ENCODE measurements at regions not wholly inside any gene's neighbourhood (a gene's known extent, or its start where the extent isn't known, plus 50 kb on each side); places are given as distances from the start of the nearest gene placed in this dataset.

- peak overlapping the region; percentile 52 to 76 (median 62) for H3K27ac ChIP-seq
- peak; percentile 86 for ATAC-seq
- no peak overlapping the region for H3K4me3 ChIP-seq
- no peaks in the 10 kb centered on the region for H3K9me3 ChIP-seq
- TF ChIP-seq POLR2AphosphoS5 (IDR thresholded peaks at IDR 0.05), result peak; percentile 60
- TF ChIP-seq, protein P1, sequence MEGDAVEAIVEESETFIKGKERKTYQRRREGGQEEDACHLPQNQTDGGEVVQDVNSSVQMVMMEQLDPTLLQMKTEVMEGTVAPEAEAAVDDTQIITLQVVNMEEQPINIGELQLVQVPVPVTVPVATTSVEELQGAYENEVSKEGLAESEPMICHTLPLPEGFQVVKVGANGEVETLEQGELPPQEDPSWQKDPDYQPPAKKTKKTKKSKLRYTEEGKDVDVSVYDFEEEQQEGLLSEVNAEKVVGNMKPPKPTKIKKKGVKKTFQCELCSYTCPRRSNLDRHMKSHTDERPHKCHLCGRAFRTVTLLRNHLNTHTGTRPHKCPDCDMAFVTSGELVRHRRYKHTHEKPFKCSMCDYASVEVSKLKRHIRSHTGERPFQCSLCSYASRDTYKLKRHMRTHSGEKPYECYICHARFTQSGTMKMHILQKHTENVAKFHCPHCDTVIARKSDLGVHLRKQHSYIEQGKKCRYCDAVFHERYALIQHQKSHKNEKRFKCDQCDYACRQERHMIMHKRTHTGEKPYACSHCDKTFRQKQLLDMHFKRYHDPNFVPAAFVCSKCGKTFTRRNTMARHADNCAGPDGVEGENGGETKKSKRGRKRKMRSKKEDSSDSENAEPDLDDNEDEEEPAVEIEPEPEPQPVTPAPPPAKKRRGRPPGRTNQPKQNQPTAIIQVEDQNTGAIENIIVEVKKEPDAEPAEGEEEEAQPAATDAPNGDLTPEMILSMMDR (IDR thresholded peaks at IDR 0.05), result no peak
- no peak for TF ChIP-seq EP300 (IDR thresholded peaks at IDR 0.05)
- peak; percentile 25 to 51 for TF ChIP-seq POLR2A (IDR thresholded peaks at IDR 0.05)
- peaks cover 0 to 29% (median 12%) of the 10 kb centered on the region in 3 donors for H3K4me1 ChIP-seq
- 17 to 20% methylated on average over 2 of the region's 2 CpGs for WGBS, 2 donors (ENCODE audit: low coverage in 1 of 2)
- H3K27me3 ChIP-seq, result no peaks in the 10 kb centered on the region
- H3K36me3 ChIP-seq, result no peaks in the 10 kb centered on the region
These were observed 235.0 kb upstream of the FGGY start for GRCh38 chr1:59061876-59062275.

DNA sequence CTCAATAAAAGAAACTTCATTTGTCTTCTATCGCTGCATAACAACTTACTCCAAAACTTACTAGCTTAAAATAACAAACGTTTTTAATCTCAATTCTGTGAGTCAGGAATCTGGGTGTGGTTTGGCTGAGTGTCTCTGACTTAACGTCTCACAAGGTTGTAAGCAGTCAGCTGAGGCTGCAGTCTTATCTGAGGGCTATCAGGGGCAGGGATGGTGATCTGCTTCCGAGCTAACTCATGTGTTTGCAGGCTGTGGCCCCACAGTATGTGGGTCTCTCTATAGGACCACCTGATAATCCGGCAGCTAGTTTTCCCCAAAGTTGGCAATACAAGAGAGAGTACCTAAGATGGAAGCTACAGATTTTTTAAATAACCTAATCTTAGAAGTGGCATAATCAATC is 234.2 kb upstream of the FGGY start:
- H3K9me3 ChIP-seq, result no peaks in the 10 kb centered on the region
- H3K27me3 ChIP-seq, result no peaks in the 10 kb centered on the region
- H3K4me3 ChIP-seq, result no peak overlapping the region
- peaks cover 0 to 20% (median 6%) of the 10 kb centered on the region in 3 donors for H3K4me1 ChIP-seq
- no peak for ATAC-seq
- no peaks in the 10 kb centered on the region for H3K36me3 ChIP-seq
- H3K27ac ChIP-seq, result peak overlapping the region; percentile 21 to 65 (median 56)
- WGBS, 2 donors (ENCODE audit: low coverage in 1 of 2), result 33 to 43% methylated on average over 3 to 4 of the region's 5 CpGs
- TF ChIP-seq POLR2AphosphoS5 (IDR thresholded peaks at IDR 0.05), result no peak
- TF ChIP-seq, protein P1 (IDR thresholded peaks at IDR 0.05), result no peak
- TF ChIP-seq EP300 (IDR thresholded peaks at IDR 0.05), result no peak
- TF ChIP-seq POLR2A (IDR thresholded peaks at IDR 0.05), result no peak

- Histone ChIP-seq H3K27me3 (no peaks in the 10 kb centered on the region), H3K9me3 (no peaks in the 10 kb centered on the region), H3K4me3 (no peak overlapping the region), H3K4me1 (peaks cover 0 to 18% (median 0%) of the 10 kb centered on the region in 3 donors), H3K36me3 (no peaks in the 10 kb centered on the region), H3K27ac (peak overlapping the region in 3 of 4 donors; percentile 13 to 60 (median 29))
- no peak for ATAC-seq
- 42 to 63% methylated on average over 2 to 3 of the region's 3 CpGs for WGBS, 2 donors (ENCODE audit: low coverage in 1 of 2)
- TF ChIP-seq POLR2A (IDR thresholded peaks at IDR 0.05), result no peak
- TF ChIP-seq, protein P1 (IDR thresholded peaks at IDR 0.05), result no peak
- TF ChIP-seq EP300 (IDR thresholded peaks at IDR 0.05), result no peak
- no peak for TF ChIP-seq POLR2AphosphoS5 (IDR thresholded peaks at IDR 0.05)
These were observed 233.4 kb upstream of the FGGY start for GRCh38 chr1:59063501-59063900.

- H3K4me1 ChIP-seq, result peaks cover 0 to 18% (median 0%) of the 10 kb centered on the region in 3 donors
- no peak for ATAC-seq
- H3K36me3 ChIP-seq, result no peaks in the 10 kb centered on the region
- TF ChIP-seq, protein P1 (IDR thresholded peaks at IDR 0.05), result no peak
- TF ChIP-seq EP300 (IDR thresholded peaks at IDR 0.05) (no peak), POLR2AphosphoS5 (IDR thresholded peaks at IDR 0.05) (no peak), POLR2A (IDR thresholded peaks at IDR 0.05) (no peak)
- no peaks in the 10 kb centered on the region for H3K27me3 ChIP-seq
- H3K27ac ChIP-seq, result no peak overlapping the region
- H3K9me3 ChIP-seq, result no peaks in the 10 kb centered on the region
- no peak overlapping the region for H3K4me3 ChIP-seq
These were observed 232.3 kb upstream of the FGGY start for GRCh38 chr1:59064592-59064991.

- Histone ChIP-seq H3K9me3 (no peaks in the 10 kb centered on the region), H3K27ac (no peak overlapping the region), H3K36me3 (no peaks in the 10 kb centered on the region), H3K4me1 (peaks cover 0 to 18% (median 0%) of the 10 kb centered on the region in 3 donors), H3K27me3 (no peaks in the 10 kb centered on the region), H3K4me3 (no peak overlapping the region)
- ATAC-seq, result no peak
- 87 to 89% methylated on average over 1 to 2 of the region's 2 CpGs for WGBS, 2 donors (ENCODE audit: low coverage in 1 of 2)
- TF ChIP-seq POLR2AphosphoS5 (IDR thresholded peaks at IDR 0.05) (no peak), EP300 (IDR thresholded peaks at IDR 0.05) (no peak), POLR2A (IDR thresholded peaks at IDR 0.05) (no peak)
- TF ChIP-seq, protein P1 (IDR thresholded peaks at IDR 0.05), result no peak
These were observed 230.7 kb upstream of the FGGY start for GRCh38 chr1:59066236-59066635.
